Activated CD8-positive, alpha-beta T cell treated with anti-CD3 and anti-CD28 coated beads, Interleukin-2, amount 10 ng/mL, durations not matched to agents 7 days and 5 days (primary cell): ENCODE measurements at regions not wholly inside any gene's neighbourhood (a gene's known extent, or its start where the extent isn't known, plus 50 kb on each side); places are given as distances from the start of the nearest gene placed in this dataset.

Source experiments
- ATAC-seq: fragments of 150-1000 bp; cut with Tn5 transposase; one replicate; pipeline ENCODE4 v1.10.0; 2021; ENCODE audit warnings: moderate library complexity
- CTCF ChIA-PET: fragments of 350-600 bp; sonication (Branson Sonifier 250); formaldehyde crosslinking; loops from one replicate; lab custom pipeline; 2021; ENCODE audit warnings: antibody characterized with exemption; lab: Charles Lee
- POLR2A ChIA-PET: fragments of 350-600 bp; sonication (Branson Sonifier 250); formaldehyde crosslinking; loops from one replicate; lab custom pipeline; 2021; ENCODE audit warnings: antibody characterized with exemption; lab: Charles Lee
- DNase-seq: peaks from one replicate; pipeline ENCODE4 v3.0.0-alpha.2; 2020
- H3K27ac Mint-ChIP-seq: one replicate; pipeline ENCODE4 v1.8.0; 2021; ENCODE audit warnings: mild to moderate bottlenecking, mixed read lengths
- H3K27me3 Mint-ChIP-seq: one replicate; pipeline ENCODE4 v1.8.0; 2021; ENCODE audit warnings: low read depth, mixed read lengths
- H3K36me3 Mint-ChIP-seq: one replicate; pipeline ENCODE4 v1.8.0; 2021; ENCODE audit warnings: low read depth, mixed read lengths
- H3K4me1 Mint-ChIP-seq: one replicate; pipeline ENCODE4 v1.8.0; 2021; ENCODE audit warnings: low read depth, mixed read lengths
- H3K4me3 Mint-ChIP-seq: one replicate; pipeline ENCODE4 v1.8.0; 2021; ENCODE audit warnings: mild to moderate bottlenecking, mixed read lengths
- H3K9me3 Mint-ChIP-seq: one replicate; pipeline ENCODE4 v1.8.0; 2022; ENCODE audit warnings: mixed read lengths; ENCODE audit not compliant: insufficient read depth

- CTCF ChIA-PET = no interaction called here
- no peaks in the 10 kb centered on the region for H3K27me3 Mint-ChIP-seq
- no peaks in the 10 kb centered on the region for H3K4me1 Mint-ChIP-seq
Observed at GRCh38 chr12:105840384-105840783, 298.4 kb downstream of the NUAK1 start.

GRCh38 chr12:105841840-105842239 lies 296.9 kb downstream of the NUAK1 start:
- ChIA-PET POLR2A (no interaction called here), CTCF (no interaction called here)
- Mint-ChIP-seq H3K4me1 (no peaks in the 10 kb centered on the region), H3K36me3 (no peaks in the 10 kb centered on the region), H3K9me3 (no peaks in the 10 kb centered on the region), H3K4me3 (no peak overlapping the region), H3K27me3 (no peaks in the 10 kb centered on the region), H3K27ac (no peak overlapping the region)
- DNase-seq (no peak), ATAC-seq (no peak)

More at GRCh38 chr12:105840384-105840783, 298.4 kb downstream of the NUAK1 start:
- no peaks in the 10 kb centered on the region for H3K9me3 Mint-ChIP-seq
- no peak for DNase-seq
- no peak overlapping the region for H3K27ac Mint-ChIP-seq
- no peaks in the 10 kb centered on the region for H3K36me3 Mint-ChIP-seq
- POLR2A ChIA-PET = no interaction called here
- no peak overlapping the region for H3K4me3 Mint-ChIP-seq
- ATAC-seq = no peak

DNA sequence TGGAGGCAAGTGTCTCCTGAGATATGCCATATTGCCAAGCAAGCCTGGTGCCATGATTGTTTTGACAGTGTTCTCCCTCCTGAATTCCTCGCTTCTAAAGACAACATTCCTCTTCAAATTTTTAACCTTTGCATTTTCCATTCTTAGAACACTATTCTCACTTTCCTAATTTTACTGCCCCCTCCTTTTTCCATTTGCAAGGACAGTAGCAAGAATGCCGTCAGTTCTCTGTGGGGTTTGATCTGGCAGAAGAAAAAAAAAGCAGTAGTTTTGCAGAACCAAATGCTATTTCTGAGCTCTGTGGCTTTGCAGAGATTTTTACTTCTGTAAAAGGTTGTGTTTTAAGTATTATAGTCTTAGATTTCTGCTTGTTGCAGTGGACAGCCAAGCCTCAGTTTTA lies 295.2 kb downstream of the NUAK1 start:
- H3K27ac Mint-ChIP-seq = no peak overlapping the region
- no peaks in the 10 kb centered on the region for H3K9me3 Mint-ChIP-seq
- H3K27me3 Mint-ChIP-seq = no peaks in the 10 kb centered on the region
- no peaks in the 10 kb centered on the region for H3K36me3 Mint-ChIP-seq
- ChIA-PET POLR2A (no interaction called here), CTCF (no interaction called here)
- ATAC-seq = no peak
- no peak overlapping the region for H3K4me3 Mint-ChIP-seq
- DNase-seq = no peak
- no peaks in the 10 kb centered on the region for H3K4me1 Mint-ChIP-seq

DNA sequence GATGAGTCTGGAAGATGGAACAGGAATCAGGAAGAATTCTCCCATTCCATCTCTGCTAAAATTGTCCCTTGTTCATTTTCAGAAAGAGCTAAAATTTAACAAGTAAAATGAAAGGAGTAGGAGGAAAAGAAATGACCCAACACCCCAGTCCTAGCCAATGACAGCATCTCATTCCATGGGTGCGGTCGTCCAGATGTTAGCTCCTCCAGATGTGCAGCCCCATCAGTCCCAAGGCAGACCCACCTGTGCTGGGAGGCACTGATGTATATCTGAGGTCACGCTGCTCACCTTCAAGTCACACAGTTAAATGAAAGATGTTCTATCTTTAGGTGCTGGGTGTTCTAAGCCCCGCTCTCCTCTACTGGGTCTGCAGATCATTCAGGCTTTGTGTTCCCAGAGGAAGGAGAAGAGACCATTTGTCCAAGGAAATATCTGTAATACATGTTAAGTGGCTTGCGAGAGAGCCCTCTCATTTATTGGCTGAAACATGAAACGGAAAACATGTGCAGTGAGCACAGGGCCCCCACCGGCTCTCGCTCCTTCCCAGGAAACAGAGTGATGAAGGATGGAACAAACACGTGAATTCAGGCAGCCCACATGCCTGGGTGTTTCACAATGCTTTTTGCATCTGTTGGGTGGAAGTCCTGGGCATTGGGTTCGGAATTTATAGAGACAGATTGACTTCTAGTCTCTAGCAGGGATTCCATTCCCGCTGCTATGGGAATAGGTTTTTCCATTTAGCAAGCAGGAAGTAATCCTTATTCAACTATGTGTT lies 294.6 kb downstream of the NUAK1 start:
- Mint-ChIP-seq H3K36me3 (no peaks in the 10 kb centered on the region), H3K27ac (no peak overlapping the region), H3K4me3 (no peak overlapping the region), H3K9me3 (no peaks in the 10 kb centered on the region), H3K27me3 (no peaks in the 10 kb centered on the region), H3K4me1 (no peaks in the 10 kb centered on the region)
- no peak for DNase-seq
- POLR2A ChIA-PET = no interaction called here
- CTCF ChIA-PET = no interaction called here
- no peak for ATAC-seq

DNA sequence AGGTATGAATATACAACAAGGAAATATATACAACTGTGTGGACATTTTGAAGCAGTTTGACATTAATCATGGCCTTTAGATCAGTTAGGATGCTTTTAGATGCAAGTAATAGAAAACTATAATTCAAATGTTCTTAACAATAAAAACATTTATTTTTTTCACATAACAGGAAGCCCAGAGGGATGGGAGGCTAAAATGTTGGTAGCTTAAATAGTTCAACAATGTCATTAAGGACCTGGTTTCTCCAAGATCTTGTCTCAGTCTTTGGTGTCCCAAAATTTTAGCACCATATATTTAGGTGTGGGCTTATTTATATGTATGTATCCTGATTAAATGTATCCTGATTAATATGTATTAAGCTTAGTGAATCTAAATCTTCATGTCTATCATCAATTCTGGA lies 292.4 kb downstream of the NUAK1 start:
- Mint-ChIP-seq H3K27me3 (peaks cover 7% of the 10 kb centered on the region), H3K27ac (no peak overlapping the region), H3K36me3 (no peaks in the 10 kb centered on the region), H3K9me3 (no peaks in the 10 kb centered on the region), H3K4me1 (no peaks in the 10 kb centered on the region), H3K4me3 (no peak overlapping the region)
- no peak for ATAC-seq
- CTCF ChIA-PET = no interaction called here
- POLR2A ChIA-PET = interaction anchor here (0.6 kb wide), 1 partner anchor 426 kb away, joined by 3 read pairs; no protein-coding TSS in a partner anchor
- DNase-seq = no peak

GRCh38 chr12:105847068-105847467 lies 291.7 kb downstream of the NUAK1 start:
- DNase-seq (no peak), ATAC-seq (no peak)
- no peak overlapping the region for H3K4me3 Mint-ChIP-seq
- peaks cover 7% of the 10 kb centered on the region for H3K27me3 Mint-ChIP-seq
- ChIA-PET POLR2A (no interaction called here), CTCF (no interaction called here)
- H3K9me3 Mint-ChIP-seq = no peaks in the 10 kb centered on the region
- no peaks in the 10 kb centered on the region for H3K36me3 Mint-ChIP-seq
- H3K4me1 Mint-ChIP-seq = no peaks in the 10 kb centered on the region
- no peak overlapping the region for H3K27ac Mint-ChIP-seq

GRCh38 chr12:105848286-105848685 lies 290.5 kb downstream of the NUAK1 start:
- Mint-ChIP-seq H3K27me3 (peaks cover 7% of the 10 kb centered on the region), H3K4me1 (no peaks in the 10 kb centered on the region), H3K27ac (no peak overlapping the region), H3K9me3 (no peaks in the 10 kb centered on the region), H3K36me3 (no peaks in the 10 kb centered on the region), H3K4me3 (no peak overlapping the region)
- ChIA-PET POLR2A (no interaction called here), CTCF (no interaction called here)
- no peak for DNase-seq
- ATAC-seq = no peak

- Mint-ChIP-seq H3K4me1 (no peaks in the 10 kb centered on the region), H3K9me3 (no peaks in the 10 kb centered on the region), H3K27me3 (peaks cover 7% of the 10 kb centered on the region), H3K4me3 (no peak overlapping the region), H3K36me3 (no peaks in the 10 kb centered on the region), H3K27ac (no peak overlapping the region)
- ChIA-PET POLR2A (no interaction called here), CTCF (no interaction called here)
- DNase-seq (no peak), ATAC-seq (no peak)
Observed at GRCh38 chr12:105850103-105850968, 288.4 kb downstream of the NUAK1 start.

DNA sequence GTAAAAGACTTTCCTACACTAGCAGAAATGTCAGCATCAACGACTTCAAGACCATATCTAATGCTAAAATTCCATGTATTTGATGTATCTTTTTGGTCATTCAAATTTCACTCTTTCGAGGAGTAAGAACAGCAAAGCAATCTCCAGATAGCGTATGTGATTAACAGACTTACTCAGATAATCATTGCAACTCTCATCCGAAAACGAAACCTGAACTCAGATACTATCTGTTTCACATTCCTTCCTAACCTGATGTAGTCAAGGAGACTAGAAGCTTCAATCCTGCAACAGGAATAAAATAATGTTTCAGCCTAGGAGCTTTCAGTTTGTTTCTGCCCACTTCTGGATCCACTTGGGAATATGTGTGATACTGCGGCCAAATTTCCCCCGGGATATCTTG lies 286.3 kb downstream of the NUAK1 start:
- no peaks in the 10 kb centered on the region for H3K9me3 Mint-ChIP-seq
- H3K4me1 Mint-ChIP-seq = no peaks in the 10 kb centered on the region
- ChIA-PET POLR2A (no interaction called here), CTCF (no interaction called here)
- ATAC-seq = no peak
- peaks cover 9% of the 10 kb centered on the region for H3K27me3 Mint-ChIP-seq
- H3K27ac Mint-ChIP-seq = no peak overlapping the region
- DNase-seq = no peak
- H3K4me3 Mint-ChIP-seq = no peak overlapping the region
- H3K36me3 Mint-ChIP-seq = no peaks in the 10 kb centered on the region

DNA sequence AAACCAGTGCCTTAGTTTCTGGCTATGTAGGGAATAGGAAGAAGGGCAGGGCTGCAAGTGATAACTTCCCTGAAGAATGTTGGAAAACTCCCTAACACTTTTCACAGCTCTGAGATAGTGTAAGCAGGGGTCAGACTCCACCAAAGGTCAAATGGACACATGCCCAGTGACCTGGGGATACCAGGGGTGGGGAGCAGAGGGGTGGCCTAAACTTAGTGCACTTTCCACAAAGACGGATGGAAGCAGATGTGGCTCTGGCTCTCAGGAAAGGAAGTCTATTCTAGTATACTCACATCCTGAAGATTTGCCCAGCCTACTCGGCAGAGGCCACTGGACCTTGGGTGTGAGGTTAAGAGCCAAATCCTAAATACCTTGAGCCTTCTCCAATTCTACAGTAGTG lies 285.8 kb downstream of the NUAK1 start:
- Mint-ChIP-seq H3K36me3 (no peaks in the 10 kb centered on the region), H3K4me1 (no peaks in the 10 kb centered on the region), H3K27ac (no peak overlapping the region), H3K4me3 (no peak overlapping the region), H3K27me3 (peaks cover 9% of the 10 kb centered on the region), H3K9me3 (no peaks in the 10 kb centered on the region)
- ChIA-PET CTCF (no interaction called here), POLR2A (no interaction called here)
- no peak for ATAC-seq
- DNase-seq = no peak

GRCh38 chr12:105854071-105854470 lies 284.7 kb downstream of the NUAK1 start:
- Mint-ChIP-seq H3K4me1 (no peaks in the 10 kb centered on the region), H3K36me3 (no peaks in the 10 kb centered on the region), H3K9me3 (no peaks in the 10 kb centered on the region), H3K27ac (no peak overlapping the region), H3K4me3 (no peak overlapping the region), H3K27me3 (peaks cover 9% of the 10 kb centered on the region)
- ATAC-seq (no peak), DNase-seq (no peak)
- ChIA-PET CTCF (no interaction called here), POLR2A (no interaction called here)

GRCh38 chr12:105855361-105856047 lies 283.2 kb downstream of the NUAK1 start:
- H3K9me3 Mint-ChIP-seq = no peaks in the 10 kb centered on the region
- peaks cover 6% of the 10 kb centered on the region for H3K27me3 Mint-ChIP-seq
- CTCF ChIA-PET = no interaction called here
- DNase-seq (no peak), ATAC-seq (no peak)
- no peak overlapping the region for H3K4me3 Mint-ChIP-seq
- no peaks in the 10 kb centered on the region for H3K4me1 Mint-ChIP-seq
- POLR2A ChIA-PET = no interaction called here
- no peak overlapping the region for H3K27ac Mint-ChIP-seq
- no peaks in the 10 kb centered on the region for H3K36me3 Mint-ChIP-seq
